Head of caudate nucleus (tissue), 42 donors: ENCODE measurements at regions not wholly inside any gene's neighbourhood (a gene's known extent, or its start where the extent isn't known, plus 50 kb on each side); places are given as distances from the start of the nearest gene placed in this dataset.

Source experiments
- DNase-seq, 42 donors: peaks; one replicate each; pipeline versions ENCODE4 v3.0.0 to v3.0.0-alpha.2; 2020 to 2021; ENCODE audit warnings: mixed read lengths in 7 of 42
- intact Hi-C: fragments of 100-400 bp; cut with DNase I; formaldehyde crosslinking; loops from one replicate; pipeline ENCODE4 v1.15.0; 2022

GRCh38 chr18:23340661-23341060, 112.4 kb upstream of the RIOK3 start:
- intact Hi-C loops, result no loop called here
- peak in 1 of 42 donors; percentile 32 for DNase-seq

- peak in 5 of 42 donors; percentile 17 to 53 (median 31) for DNase-seq
- intact Hi-C loops, result no loop called here
Observed at GRCh38 chr18:23341383-23341782, 111.7 kb upstream of the RIOK3 start.

- intact Hi-C loops, result no loop called here
- no peak for DNase-seq
Observed at GRCh38 chr18:23341983-23342382, 111.1 kb upstream of the RIOK3 start.

GRCh38 chr18:23342506-23342905, 110.6 kb upstream of the RIOK3 start:
- intact Hi-C loops, result no loop called here
- no peak for DNase-seq

- DNase-seq, result no peak
Observed at GRCh38 chr18:23350188-23350587, 102.9 kb upstream of the RIOK3 start.

GRCh38 chr18:23351521-23351920, 101.6 kb upstream of the RIOK3 start:
- intact Hi-C loops, result no loop called here

More at GRCh38 chr18:23350188-23350587, 102.9 kb upstream of the RIOK3 start:
- intact Hi-C loops, result no loop called here

GRCh38 chr18:23352042-23352441, 101.0 kb upstream of the RIOK3 start:
- DNase-seq, result no peak
- intact Hi-C loops, result no loop called here

More at GRCh38 chr18:23351521-23351920, 101.6 kb upstream of the RIOK3 start:
- DNase-seq, result no peak

GRCh38 chr18:23353459-23353858, 99.6 kb upstream of the RIOK3 start:
- no peak for DNase-seq
- intact Hi-C loops, result no loop called here

- peak in 1 of 42 donors; percentile 34 for DNase-seq
- intact Hi-C loops, result no loop called here
Observed at GRCh38 chr18:23354625-23355024, 98.5 kb upstream of the RIOK3 start.

GRCh38 chr18:23355206-23355605, 97.9 kb upstream of the RIOK3 start:
- peak in 35 of 42 donors; percentile 17 to 74 (median 50) for DNase-seq

GRCh38 chr18:23356424-23356823, 96.7 kb upstream of the RIOK3 start:
- intact Hi-C loops, result no loop called here
- peak in 2 of 42 donors; percentile 5 to 22 for DNase-seq

More at GRCh38 chr18:23355206-23355605, 97.9 kb upstream of the RIOK3 start:
- intact Hi-C loops, result no loop called here

GRCh38 chr18:23356915-23357601, 96.0 kb upstream of the RIOK3 start:
- intact Hi-C loops, result no loop called here
- DNase-seq, result peak in 2 of 42 donors; percentile 30

GRCh38 chr18:23357996-23358594, 95.0 kb upstream of the RIOK3 start:
- DNase-seq, result peak in 40 of 42 donors; percentile 2 to 64 (median 38)
- intact Hi-C loops, result no loop called here

GRCh38 chr18:23359421-23359820, 93.7 kb upstream of the RIOK3 start:
- intact Hi-C loops, result no loop called here
- peak in 2 of 42 donors; percentile 26 to 27 for DNase-seq

GRCh38 chr18:23363865-23364570, 89.1 kb upstream of the RIOK3 start:
- peak in 1 of 42 donors; percentile 15 for DNase-seq
- intact Hi-C loops, result no loop called here

GRCh38 chr18:23365602-23366001, 87.5 kb upstream of the RIOK3 start:
- intact Hi-C loops, result no loop called here
- peak in 13 of 42 donors; percentile 5 to 56 (median 24) for DNase-seq

GRCh38 chr18:23369266-23369665, 83.8 kb upstream of the RIOK3 start:
- peak in 28 of 42 donors; percentile 9 to 64 (median 30) for DNase-seq
- intact Hi-C loops, result no loop called here

GRCh38 chr18:23373570-23373969, 79.5 kb upstream of the RIOK3 start:
- intact Hi-C loops, result loop anchor here (10.0 kb wide), 1 partner anchor 239 kb away; the partner anchor contains the start of gene CABLES1
- no peak for DNase-seq

GRCh38 chr18:23377669-23378301, 75.3 kb upstream of the RIOK3 start:
- DNase-seq, result peak in 1 of 42 donors; percentile 8
- intact Hi-C loops, result loop anchor here (10.0 kb wide), 1 partner anchor 243 kb away; the partner anchor contains the start of gene CABLES1
